EL (cell line): ENCODE measurements at regions not wholly inside any gene's neighbourhood (a gene's known extent, or its start where the extent isn't known, plus 50 kb on each side); places are given as distances from the start of the nearest gene placed in this dataset.

Experiments
- DNase-seq: peaks from one replicate; pipeline ENCODE4 v3.0.0-alpha.2; 2016

DNA sequence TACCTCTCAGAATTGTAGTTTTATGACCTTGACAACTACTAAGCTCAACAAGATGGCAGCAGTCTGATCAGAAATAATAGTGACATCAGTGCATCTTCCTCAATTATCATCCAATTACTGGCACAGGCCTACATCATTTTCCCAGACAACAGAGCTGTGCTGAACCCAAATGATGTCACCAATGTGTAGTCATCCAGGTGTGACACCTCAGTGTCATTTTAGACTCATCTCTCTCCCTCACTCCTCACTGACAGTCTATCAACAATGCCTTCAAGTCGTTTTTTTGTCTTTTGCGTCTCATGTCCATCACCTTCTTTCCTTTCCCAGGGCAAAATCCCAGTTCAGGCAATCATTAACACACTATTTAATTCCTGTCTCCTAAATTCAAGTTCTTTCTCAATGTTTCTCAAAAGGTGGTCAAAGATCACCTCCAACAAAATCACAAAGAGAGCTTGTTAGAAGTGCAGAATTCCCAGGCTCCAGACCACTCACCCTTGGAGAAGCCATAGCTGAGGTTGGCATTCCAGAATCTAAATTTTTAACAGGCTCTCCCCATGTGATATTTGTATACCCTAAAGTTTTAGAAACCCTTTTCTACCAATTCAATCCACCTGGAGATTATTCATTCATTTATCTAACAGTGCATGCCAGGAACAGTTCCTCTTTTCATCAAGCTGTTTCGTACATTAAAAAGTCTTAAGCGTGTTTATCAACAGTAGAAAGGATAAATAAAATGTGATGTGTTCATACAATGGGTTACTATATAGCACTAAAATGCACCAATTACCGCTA is 125.3 kb upstream of the KLF7 start:
- no peak for DNase-seq

- no peak for DNase-seq
These were observed 126.0 kb upstream of the KLF7 start for GRCh38 chr2:207291625-207292252.

GRCh38 chr2:207296265-207296948 is 130.7 kb upstream of the KLF7 start:
- DNase-seq = no peak

DNA sequence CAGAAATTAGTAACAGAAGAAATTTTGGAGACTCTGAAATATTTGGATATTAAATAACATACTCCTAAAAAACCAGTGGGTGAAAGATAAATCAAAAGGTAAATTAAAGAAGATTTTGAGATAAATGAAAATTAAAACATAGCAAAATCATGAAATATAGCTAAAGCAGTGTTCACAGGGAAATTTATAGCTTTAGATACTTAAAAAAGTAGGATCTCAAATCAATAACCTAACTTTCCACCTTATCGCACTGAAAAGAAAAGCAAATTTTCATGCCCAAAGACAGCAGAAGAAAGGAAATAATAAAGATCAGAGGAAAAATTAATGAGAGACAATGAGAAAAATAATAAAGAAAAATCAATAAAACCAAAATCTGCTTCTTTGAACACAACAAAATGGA is 135.1 kb upstream of the KLF7 start:
- DNase-seq = no peak

DNA sequence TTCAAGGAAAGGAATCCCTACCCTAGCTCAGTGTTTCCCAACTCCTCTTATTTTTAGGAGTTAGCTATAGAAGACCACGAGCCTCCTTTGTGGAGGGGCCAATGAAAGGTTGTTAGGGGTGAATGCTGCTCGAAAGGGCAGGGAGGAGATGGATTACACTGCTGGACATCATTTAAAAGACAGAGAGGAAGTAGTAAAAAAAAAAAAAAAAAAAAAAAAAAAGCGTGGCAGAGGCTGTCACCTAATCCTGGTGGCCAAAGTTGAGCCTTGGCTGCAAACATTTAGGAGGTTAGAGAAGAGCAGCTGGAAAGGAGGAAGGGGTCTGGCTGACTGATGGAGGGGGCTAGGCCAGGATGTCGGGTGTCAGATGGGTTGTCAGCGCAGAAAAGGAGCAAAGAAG is 139.0 kb upstream of the KLF7 start:
- no peak for DNase-seq

GRCh38 chr2:207308519-207309224 is 142.9 kb upstream of the KLF7 start:
- no peak for DNase-seq

DNA sequence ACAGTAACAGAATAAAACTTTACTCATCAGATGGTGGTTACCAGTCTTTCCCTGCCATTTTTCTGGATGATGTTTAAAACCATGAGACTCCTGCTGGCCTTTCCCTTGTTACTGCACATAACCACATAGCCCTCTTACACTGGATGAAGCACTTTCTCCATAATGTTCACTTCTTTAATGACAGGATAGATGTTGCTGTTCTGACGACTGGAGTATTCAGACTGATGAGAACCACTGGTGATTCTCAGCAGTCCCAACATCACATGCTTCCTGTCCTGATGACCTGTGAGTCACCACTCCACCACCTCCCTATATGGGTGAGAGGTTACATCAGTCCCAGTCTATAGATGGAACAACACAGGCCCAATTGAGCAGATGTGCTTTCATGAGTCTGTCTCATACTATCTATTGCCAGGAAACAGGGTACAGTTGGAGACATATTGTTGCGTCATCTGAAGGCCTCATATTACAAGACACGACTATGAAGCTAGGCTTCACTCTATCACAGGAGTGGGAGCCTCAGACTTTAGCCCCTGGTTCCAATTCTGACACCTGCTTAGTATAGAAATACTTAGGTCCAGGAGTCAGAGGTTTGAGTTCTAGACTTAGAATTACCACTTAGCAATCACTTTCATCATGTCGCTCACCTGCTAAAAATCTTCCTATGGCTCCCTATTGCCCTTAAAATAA is 145.7 kb upstream of the KLF7 start:
- DNase-seq = peak; percentile 95

DNA sequence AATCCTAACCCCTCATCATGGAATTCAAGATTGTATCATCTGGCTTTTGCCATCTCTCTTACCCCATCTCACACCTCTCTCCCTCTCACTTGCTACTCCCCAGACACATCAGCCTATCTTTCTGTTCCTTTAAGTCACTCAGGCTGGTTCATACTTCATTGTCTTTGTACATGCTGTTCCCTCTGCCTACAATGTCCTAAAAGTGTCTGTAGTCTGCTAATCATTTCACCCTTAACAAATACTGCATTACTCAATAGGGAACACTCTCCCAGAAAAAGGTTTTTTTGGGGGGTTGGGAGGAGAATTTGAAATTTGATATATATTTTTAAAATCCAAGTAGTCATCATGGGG is 146.2 kb upstream of the KLF7 start:
- DNase-seq = no peak

- no peak for DNase-seq
These were observed 148.2 kb upstream of the KLF7 start for GRCh38 chr2:207313947-207314346.

- DNase-seq = no peak
These were observed 149.4 kb upstream of the KLF7 start for GRCh38 chr2:207315131-207315530.

- DNase-seq = no peak
These were observed 150.7 kb upstream of the KLF7 start for GRCh38 chr2:207316484-207316883.

DNA sequence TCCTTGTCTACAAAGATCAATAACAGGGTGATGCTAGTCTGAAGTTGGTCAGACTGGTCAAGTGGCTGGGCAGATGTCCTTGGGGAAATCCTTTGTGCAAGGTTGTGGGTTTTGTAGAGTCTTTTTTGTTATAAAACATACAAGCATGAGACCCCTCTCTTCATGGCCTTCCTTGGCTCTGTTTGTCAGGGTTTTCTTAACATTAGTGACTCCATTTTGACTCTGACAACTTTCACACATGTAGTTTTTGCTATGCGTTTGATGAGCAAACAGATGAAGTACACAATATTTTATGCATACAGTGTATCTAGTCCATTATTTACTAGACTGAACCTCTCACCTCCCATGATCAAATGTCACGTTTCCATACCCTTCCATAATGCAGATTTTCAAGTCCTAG is 151.2 kb upstream of the KLF7 start:
- DNase-seq = no peak

DNA sequence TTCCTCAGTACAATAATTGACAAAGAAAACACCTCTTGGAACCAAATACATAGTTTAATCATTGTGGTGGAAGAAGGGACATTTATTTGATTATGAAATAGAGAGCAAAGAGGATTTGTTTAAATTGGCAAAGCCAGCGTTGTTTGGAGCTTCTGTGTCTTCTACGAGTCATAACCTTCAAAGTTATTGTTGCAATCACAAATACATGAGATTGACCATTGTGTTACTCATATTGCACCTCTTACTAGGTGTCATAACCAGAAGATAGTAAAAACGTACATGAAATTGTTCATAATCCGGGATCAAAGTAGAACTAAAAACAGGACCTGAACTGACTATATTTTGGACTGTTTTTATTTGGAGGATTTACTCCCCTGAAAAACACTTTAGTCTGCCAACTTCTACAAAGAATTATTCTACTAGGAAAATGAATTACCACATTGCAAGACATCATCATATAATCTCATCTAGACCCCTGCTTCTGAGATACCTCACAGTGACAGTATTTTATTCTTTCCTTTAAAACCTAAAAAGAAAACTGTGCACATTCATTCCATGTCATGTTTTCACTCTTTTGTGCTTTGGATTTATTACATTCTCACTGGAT is 151.7 kb upstream of the KLF7 start:
- peak; percentile 36 for DNase-seq

GRCh38 chr2:207318181-207318628 is 152.5 kb upstream of the KLF7 start:
- DNase-seq = no peak

DNA sequence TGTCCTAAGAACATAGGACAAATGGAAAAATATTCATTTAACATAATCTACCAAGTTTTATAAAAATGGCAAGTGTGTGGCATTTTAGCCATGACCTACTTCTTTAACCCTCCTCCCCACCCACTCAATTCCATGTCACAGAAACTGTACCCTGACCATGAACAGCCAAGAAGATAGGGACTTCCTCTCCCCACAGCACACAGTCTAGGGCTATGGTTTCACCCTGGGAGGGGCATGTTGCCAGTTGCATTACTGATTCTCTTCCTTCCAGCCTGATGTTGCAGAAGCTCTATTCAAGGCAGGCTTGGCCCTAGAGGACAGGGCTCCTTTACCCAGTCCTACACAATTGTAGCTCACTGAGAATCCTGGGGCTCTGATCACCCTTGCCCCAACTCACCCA is 153.6 kb upstream of the KLF7 start:
- DNase-seq = no peak

DNA sequence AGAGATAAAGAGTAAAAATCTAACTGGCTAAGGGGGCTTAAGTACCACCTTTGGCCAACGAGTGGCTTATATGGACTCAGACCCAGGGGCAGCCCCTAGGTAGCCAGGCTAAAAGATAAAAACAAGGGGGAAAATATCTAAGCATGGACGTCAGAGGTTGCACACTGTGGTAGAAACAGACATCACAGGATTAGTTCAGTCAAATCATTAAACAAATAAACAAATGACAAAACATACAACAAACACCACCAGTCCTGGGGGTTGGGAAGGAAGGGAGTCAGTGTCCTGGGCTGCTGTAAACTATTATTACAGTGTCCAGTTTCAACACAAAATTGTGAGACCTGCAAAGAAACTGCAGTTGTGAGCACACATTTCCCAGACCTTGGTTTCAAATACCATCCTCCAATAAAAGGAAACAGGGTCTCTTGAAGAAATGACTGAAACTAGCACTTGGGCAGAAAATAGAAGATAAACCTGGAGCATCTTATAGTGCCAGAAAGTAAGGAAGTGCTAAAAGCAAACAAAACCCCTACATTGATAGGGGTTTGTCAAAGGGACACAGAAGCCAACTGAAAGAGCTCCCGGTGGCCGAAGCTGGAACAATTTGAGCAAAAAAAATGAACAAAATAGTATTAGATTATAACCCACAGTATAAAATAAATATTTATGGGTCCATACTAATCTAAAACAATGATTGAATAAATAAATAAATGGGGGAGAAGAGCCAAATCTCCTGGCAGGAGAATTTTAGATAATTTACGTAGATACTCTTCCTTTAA is 154.8 kb upstream of the KLF7 start:
- DNase-seq = no peak

DNA sequence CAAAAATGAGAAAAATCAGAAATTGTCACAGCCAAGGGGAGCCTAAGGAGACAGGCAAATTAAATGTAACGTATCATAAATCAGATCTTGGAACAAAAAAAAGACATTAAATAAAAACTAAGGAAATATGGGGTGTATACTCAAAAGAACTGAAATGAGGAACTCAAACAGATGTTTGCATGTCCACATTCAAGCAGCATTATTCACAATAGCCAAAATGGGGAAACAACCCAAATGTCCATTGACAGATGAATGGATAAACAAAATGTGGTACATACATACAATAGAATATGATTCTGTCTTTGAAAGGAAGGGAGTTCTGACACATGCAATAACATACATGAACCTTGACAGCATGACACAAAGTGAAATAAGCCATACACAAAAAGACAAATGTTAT is 155.8 kb upstream of the KLF7 start:
- no peak for DNase-seq

GRCh38 chr2:207324001-207324400 is 158.3 kb upstream of the KLF7 start:
- no peak for DNase-seq

DNA sequence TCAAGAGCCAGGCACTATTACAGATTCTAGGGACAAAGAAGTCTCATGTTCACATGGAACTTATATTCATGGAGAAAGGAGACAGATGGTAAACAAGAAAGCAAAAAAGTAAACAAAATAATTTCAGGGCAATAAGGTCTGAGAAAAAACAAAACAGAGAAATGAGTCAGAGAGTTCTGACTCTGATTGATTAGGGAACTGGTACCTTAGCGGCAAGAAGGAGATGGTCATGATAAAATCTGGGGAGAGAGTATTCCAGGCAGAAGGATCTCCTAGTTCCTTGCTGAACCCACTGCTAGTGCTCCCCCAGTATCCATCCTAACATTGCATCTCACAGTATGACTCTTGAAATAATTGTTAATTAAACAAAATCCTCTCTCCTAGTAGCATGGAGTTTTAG is 161.8 kb upstream of the KLF7 start:
- no peak for DNase-seq

DNA sequence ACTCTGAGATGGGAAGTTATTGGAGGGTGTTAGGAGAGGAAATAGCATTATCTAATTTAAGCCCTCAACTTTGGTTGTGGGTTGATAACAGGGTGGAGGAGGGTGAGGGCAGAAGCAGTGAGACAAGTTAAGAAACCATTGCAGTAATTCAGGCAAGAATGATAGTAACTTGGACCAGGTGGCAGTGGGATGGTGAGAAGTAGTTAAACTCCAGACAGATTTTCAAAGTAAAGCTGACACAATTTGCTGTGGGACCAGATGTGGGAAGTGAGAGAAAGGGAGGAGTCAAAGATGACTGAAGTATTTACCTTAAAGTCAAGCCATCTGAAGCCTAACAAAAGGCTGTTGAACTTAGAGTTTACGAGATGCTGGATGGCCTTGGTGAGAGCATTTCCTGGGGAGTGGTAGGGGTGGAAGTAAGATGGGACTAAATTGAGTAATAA is 163.2 kb upstream of the KLF7 start:
- DNase-seq = no peak

DNA sequence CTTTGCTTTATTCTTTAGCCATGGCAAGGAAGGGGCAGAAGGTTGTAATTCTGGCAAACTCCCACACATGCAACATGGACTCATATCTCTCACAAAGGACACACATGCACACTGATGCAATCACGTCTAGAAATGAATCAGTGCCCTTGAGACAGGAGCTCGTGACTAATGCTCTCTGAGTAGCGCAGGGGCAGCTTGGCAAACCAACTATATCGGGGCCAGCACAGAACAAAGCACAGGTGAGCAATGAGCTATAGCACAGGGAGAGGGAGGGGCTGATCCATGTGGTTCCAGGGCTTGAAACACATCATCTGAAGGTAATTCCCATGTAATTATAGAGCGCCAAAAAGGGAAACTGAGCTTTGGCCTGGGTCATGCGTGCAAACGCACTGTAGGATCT is 165.2 kb upstream of the KLF7 start:
- peak; percentile 95 for DNase-seq

DNA sequence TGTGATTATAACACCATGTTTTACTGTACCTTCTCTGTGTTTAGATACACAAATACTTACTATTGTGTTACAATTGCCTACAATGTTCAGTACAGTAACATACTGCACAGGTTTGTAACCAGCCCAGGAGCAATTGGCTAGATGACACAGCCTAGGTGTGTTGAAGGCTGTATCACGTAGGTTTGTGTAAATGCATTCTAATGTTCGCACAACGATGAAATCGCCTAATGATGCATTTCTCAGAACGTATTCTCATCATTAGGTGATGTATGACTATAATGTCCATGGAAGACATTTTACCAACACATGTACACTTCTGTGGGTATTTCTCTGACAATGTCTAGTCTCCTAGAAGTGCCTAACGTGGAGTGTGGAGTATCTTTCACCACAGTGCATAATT is 165.9 kb upstream of the KLF7 start:
- no peak for DNase-seq
